Breast epithelium (tissue), 4 donors: ENCODE measurements at regions not wholly inside any gene's neighbourhood (a gene's known extent, or its start where the extent isn't known, plus 50 kb on each side); places are given as distances from the start of the nearest gene placed in this dataset.

Experiments used
- DNase-seq, 2 donors: peaks; one replicate each; pipeline ENCODE4 v3.0.0-alpha.2; 2019; ENCODE audit warnings: low spot score in 2 of 2
- H3K27ac ChIP-seq, 2 donors: fragments of 200-600 bp; sonication (generic) in 1 of 2; one replicate each; pipeline ENCODE4 v1.5.1; 2016 to 2019; ENCODE audit warnings: mild to moderate bottlenecking in 1 of 2
- H3K27me3 ChIP-seq, 2 donors: fragments of 200-600 bp; sonication (generic) in 1 of 2; one replicate each; pipeline versions ENCODE4 v1.5.1 to v1.6.0; 2017 to 2019; ENCODE audit warnings: control low read depth in 1 of 2, mild to moderate bottlenecking in 1 of 2
- H3K36me3 ChIP-seq: fragments of 200-600 bp; one replicate; pipeline ENCODE4 v1.5.1; 2019
- H3K4me1 ChIP-seq, 2 donors: fragments of 200-600 bp; sonication (generic); one replicate each; pipeline ENCODE4 v1.5.1; 2016 to 2019; ENCODE audit warnings: control low read depth in 1 of 2
- H3K4me3 ChIP-seq, 3 donors: fragments of 200-600 bp; sonication (generic); 1 replicate in 2 of 3; 2 replicates in 1 of 3; pipeline ENCODE4 v1.5.1; 2016 to 2019; ENCODE audit warnings: mild to moderate bottlenecking in 3 of 3, moderate library complexity in 2 of 3
- H3K9me3 ChIP-seq, 2 donors: fragments of 200-600 bp; sonication (generic) in 1 of 2; one replicate each; pipeline ENCODE4 v1.5.1; 2016 to 2019; ENCODE audit warnings: control low read depth in 1 of 2
- POLR2A ChIP-seq: fragments of 450-650 bp; IDR thresholded peaks from one replicate; pipeline ENCODE4 v1.6.1; 2016; ENCODE audit warnings: antibody characterized with exemption, mild to moderate bottlenecking, moderate library complexity
- POLR2AphosphoS5 ChIP-seq, 3 donors: sonication (generic); formaldehyde crosslinking; IDR thresholded peaks; one replicate each; pipeline ENCODE4 v1.6.1; 2017; ENCODE audit warnings: antibody characterized with exemption in 3 of 3
- intact Hi-C: fragments of 100-400 bp; cut with DNase I; formaldehyde crosslinking; loops from one replicate; pipeline ENCODE4 v1.15.1; 2023; ENCODE audit warnings: low total_unique reads
- TF ChIP-seq, protein P1 (sequence below), 3 donors: fragments of 450-650 bp; IDR thresholded peaks; one replicate each; pipeline ENCODE4 v1.5.1; 2016 to 2017; ENCODE audit warnings: antibody characterized with exemption in 3 of 3, mild to moderate bottlenecking in 3 of 3, moderate library complexity in 3 of 3

DNA sequence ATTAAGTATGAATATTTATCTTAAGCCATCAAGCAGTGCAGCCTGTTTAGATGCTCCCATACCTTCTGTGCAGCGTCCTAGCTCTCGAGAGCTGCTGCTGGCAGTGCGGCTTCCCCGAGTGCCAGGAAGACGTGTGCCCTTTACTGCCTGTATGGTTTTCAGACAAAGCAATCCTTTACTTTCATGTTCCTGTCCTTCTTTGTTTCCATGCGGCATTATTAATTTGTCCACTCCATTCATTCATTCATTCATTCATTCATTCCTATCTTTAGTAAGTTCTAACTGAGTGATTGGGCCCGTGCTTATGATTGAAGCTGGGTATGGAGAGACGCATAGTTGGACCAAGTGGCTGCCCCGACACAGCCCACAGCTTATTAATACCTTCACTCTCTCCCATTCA, 446.6 kb upstream of the HNRNPA3 start:
- Histone ChIP-seq H3K27me3 (no peaks in the 10 kb centered on the region), H3K4me1 (no peaks in the 10 kb centered on the region), H3K9me3 (no peaks in the 10 kb centered on the region), H3K4me3 (no peak overlapping the region), H3K27ac (no peak overlapping the region), H3K36me3 (no peaks in the 10 kb centered on the region)
- no peak for TF ChIP-seq POLR2A
- TF ChIP-seq POLR2AphosphoS5 (IDR thresholded peaks at IDR 0.05) = no peak
- TF ChIP-seq, protein P1, sequence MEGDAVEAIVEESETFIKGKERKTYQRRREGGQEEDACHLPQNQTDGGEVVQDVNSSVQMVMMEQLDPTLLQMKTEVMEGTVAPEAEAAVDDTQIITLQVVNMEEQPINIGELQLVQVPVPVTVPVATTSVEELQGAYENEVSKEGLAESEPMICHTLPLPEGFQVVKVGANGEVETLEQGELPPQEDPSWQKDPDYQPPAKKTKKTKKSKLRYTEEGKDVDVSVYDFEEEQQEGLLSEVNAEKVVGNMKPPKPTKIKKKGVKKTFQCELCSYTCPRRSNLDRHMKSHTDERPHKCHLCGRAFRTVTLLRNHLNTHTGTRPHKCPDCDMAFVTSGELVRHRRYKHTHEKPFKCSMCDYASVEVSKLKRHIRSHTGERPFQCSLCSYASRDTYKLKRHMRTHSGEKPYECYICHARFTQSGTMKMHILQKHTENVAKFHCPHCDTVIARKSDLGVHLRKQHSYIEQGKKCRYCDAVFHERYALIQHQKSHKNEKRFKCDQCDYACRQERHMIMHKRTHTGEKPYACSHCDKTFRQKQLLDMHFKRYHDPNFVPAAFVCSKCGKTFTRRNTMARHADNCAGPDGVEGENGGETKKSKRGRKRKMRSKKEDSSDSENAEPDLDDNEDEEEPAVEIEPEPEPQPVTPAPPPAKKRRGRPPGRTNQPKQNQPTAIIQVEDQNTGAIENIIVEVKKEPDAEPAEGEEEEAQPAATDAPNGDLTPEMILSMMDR (IDR thresholded peaks at IDR 0.05) = no peak
- no peak for DNase-seq
- intact Hi-C loops = no loop called here

DNA sequence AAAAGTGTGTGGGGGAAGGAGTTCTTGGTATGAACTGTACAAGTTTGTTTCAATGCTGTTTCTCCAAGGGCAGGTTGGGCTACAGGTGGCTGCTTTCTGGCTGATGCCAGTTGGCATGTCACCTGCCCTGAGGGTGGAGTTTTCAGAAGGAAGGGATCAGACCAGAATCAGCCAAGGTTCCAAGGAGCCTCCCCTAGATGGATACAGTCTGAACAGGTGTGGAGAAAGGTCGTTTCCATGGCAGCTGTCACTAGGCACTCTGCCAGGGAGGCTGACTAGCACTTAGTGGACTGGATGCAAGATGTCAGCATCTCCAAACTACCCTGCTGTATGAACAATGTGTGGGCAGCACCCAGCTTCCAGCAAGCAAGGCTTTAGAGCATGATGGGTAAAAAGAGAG, 444.4 kb upstream of the HNRNPA3 start:
- DNase-seq = no peak
- H3K4me1 ChIP-seq = no peaks in the 10 kb centered on the region
- H3K9me3 ChIP-seq = no peaks in the 10 kb centered on the region
- no peak overlapping the region for H3K27ac ChIP-seq
- H3K36me3 ChIP-seq = no peaks in the 10 kb centered on the region
- H3K4me3 ChIP-seq = no peak overlapping the region
- intact Hi-C loops = no loop called here
- TF ChIP-seq POLR2A (no peak), POLR2AphosphoS5 (IDR thresholded peaks at IDR 0.05) (no peak)
- TF ChIP-seq, protein P1 (IDR thresholded peaks at IDR 0.05) = no peak
- H3K27me3 ChIP-seq = no peaks in the 10 kb centered on the region

DNA sequence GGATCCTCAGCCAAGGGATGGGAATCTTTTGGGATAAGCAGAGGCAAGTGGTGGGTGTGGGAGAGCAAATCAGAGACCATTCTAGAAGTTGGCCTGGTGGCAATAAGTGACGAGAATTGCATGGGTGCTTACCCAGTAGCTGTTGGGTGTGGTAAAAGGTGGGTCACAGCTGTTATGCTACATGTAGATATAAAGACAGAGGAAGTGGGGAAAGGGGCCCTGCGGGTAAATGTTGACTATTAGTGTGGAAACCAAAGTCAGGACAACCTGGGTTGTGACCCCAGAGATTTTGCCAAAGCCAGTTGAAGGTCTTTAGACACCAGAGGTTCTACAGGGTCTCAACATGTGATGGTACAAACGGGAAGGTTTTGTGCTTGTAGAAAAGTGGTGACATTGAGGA, 443.6 kb upstream of the HNRNPA3 start:
- H3K27me3 ChIP-seq = no peaks in the 10 kb centered on the region
- intact Hi-C loops = no loop called here
- H3K4me1 ChIP-seq = no peaks in the 10 kb centered on the region
- H3K27ac ChIP-seq = no peak overlapping the region
- TF ChIP-seq, protein P1 (IDR thresholded peaks at IDR 0.05) = no peak
- no peak for TF ChIP-seq POLR2AphosphoS5 (IDR thresholded peaks at IDR 0.05)
- no peak for TF ChIP-seq POLR2A
- H3K9me3 ChIP-seq = no peaks in the 10 kb centered on the region
- DNase-seq = no peak
- no peak overlapping the region for H3K4me3 ChIP-seq
- no peaks in the 10 kb centered on the region for H3K36me3 ChIP-seq

DNA sequence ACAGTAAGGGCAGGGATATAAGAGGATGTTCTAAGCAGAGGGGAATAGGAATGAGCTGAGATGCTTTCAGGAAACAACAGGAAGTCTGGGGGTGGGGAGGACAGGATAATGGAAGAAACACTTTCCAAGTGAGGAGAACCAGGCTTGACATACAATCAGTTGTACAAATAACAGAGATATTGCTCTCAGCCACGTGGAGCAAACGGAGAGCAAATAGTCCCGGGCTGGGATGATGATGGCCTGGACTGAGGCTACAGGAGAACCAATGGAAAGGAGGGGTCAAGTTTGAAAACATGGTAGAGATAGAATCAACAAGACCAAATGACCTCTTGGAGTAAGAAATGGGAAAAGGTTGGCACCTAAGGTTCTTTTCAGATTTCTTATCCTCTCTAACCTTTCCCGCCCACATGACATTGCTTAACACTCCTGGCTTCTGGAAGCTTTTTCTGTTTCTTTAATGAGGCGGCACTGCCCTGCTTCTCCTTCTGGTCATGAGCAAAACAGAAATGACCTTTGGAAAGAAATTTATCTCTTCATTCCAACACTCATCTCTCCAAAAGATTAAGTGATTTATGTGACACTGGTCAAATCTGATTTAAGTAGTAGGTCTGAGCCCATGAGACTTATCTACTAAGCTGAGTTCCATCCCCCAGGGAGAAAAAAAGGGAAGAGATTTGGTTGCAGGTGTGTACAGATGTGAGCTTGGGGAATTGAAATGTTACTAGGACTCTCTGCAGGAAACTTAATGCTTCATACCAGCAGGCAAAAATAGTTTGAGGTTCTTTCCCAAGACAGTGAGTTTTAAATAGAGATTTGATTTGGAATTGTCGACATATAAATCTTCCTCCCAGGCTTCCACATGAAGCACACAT, 442.9 kb upstream of the HNRNPA3 start:
- Histone ChIP-seq H3K4me3 (no peak overlapping the region), H3K27ac (no peak overlapping the region), H3K4me1 (no peaks in the 10 kb centered on the region), H3K36me3 (no peaks in the 10 kb centered on the region), H3K27me3 (no peaks in the 10 kb centered on the region), H3K9me3 (no peaks in the 10 kb centered on the region)
- TF ChIP-seq, protein P1 (IDR thresholded peaks at IDR 0.05) = no peak
- TF ChIP-seq POLR2AphosphoS5 (IDR thresholded peaks at IDR 0.05) (no peak), POLR2A (no peak)
- no peak for DNase-seq
- intact Hi-C loops = no loop called here

DNA sequence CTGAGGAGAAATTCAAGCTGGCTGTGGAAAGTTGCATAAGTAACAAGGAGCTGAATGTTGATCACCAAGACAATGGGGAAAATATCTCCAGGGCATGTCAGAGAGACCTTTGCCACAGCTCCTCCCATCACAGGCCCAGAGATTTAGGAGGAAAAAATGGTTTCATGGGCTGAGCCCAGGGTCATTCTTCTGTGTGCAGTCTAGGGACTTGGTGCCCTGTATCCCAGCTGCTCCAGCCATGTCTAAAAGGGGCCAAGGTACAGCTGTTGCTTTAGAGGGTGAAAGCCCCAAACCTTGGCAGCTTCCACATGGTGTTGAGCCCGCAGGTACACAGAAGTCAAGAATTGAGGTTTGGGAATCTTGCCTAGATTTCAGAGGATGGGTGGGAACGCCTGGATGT, 439.8 kb upstream of the HNRNPA3 start:
- intact Hi-C loops = no loop called here
- H3K27ac ChIP-seq = no peak overlapping the region
- DNase-seq = no peak
- no peaks in the 10 kb centered on the region for H3K9me3 ChIP-seq
- no peaks in the 10 kb centered on the region for H3K27me3 ChIP-seq
- no peaks in the 10 kb centered on the region for H3K36me3 ChIP-seq
- H3K4me1 ChIP-seq = no peaks in the 10 kb centered on the region
- no peak overlapping the region for H3K4me3 ChIP-seq
- no peak for TF ChIP-seq POLR2AphosphoS5 (IDR thresholded peaks at IDR 0.05)
- no peak for TF ChIP-seq POLR2A
- TF ChIP-seq, protein P1 (IDR thresholded peaks at IDR 0.05) = no peak
